ENCODE measurements at regions not wholly inside any gene's neighbourhood (a gene's known extent, or its start where the extent isn't known, plus 50 kb on each side); places are given as distances from the start of the nearest gene placed in this dataset.

GRCh38 chr15:29343229-29343628, 73.6 kb upstream of the NSMCE3 start:
- Histone ChIP-seq H3K4me3 (ENCODE audit: low read depth in 1 of 3, low read length in 3 of 3) (no peak overlapping the region), H3K27me3 (ENCODE audit: control insufficient read depth in 4 of 4, insufficient read depth in 4 of 4, low read length in 3 of 4) (no peaks in the 10 kb centered on the region), H3K27ac (ENCODE audit: low read depth in 1 of 2, low read length in 2 of 2) (no peak overlapping the region), H3K9me3 (ENCODE audit: control insufficient read depth in 4 of 4, low read length in 3 of 4) (no peaks in the 10 kb centered on the region), H3K9ac (ENCODE audit: low read depth in 1 of 2, low read length in 2 of 2) (no peak overlapping the region), H3K36me3 (ENCODE audit: control insufficient read depth in 4 of 4, insufficient read depth in 3 of 4, low read depth in 1 of 4, low read length in 3 of 4) (no peaks in the 10 kb centered on the region), H3K4me1 (ENCODE audit: control insufficient read depth in 4 of 4, insufficient read depth in 4 of 4, low read length in 3 of 4) (no peaks in the 10 kb centered on the region)
- DNase-seq (ENCODE audit: low spot score), result no peak
- no peak for TF ChIP-seq ATF3 (IDR thresholded peaks at IDR 0.05)
- no peak for TF ChIP-seq TAF1 (conservative IDR thresholded peaks at IDR 0.05)
- no peak for TF ChIP-seq ZBTB33 (IDR thresholded peaks at IDR 0.05)
- no peak for TF ChIP-seq SP1 (IDR thresholded peaks at IDR 0.05)
- no peak for TF ChIP-seq RXRA (IDR thresholded peaks at IDR 0.05)
- 90% methylated on average over 2 of the region's 2 CpGs for WGBS

- no peak for TF ChIP-seq FOXA2 (IDR thresholded peaks at IDR 0.05)
- TF ChIP-seq HNF4A (conservative IDR thresholded peaks at IDR 0.05), result no peak
- no peak for TF ChIP-seq TAF1 (conservative IDR thresholded peaks at IDR 0.05)
- TF ChIP-seq ATF3 (IDR thresholded peaks at IDR 0.05), result no peak
- TF ChIP-seq HNF4G (IDR thresholded peaks at IDR 0.05), result no peak
- TF ChIP-seq RAD21 (IDR thresholded peaks at IDR 0.05), result no peak
- no peak for TF ChIP-seq JUND (IDR thresholded peaks at IDR 0.05)
- no peak for TF ChIP-seq SP1 (IDR thresholded peaks at IDR 0.05)
- no peak for TF ChIP-seq FOXA1 (IDR thresholded peaks at IDR 0.05)
- no peak for TF ChIP-seq MAX (IDR thresholded peaks at IDR 0.05)
- no peak for TF ChIP-seq RXRA (IDR thresholded peaks at IDR 0.05)
- TF ChIP-seq GABPA (IDR thresholded peaks at IDR 0.05 in 1 of 2, conservative IDR thresholded peaks at IDR 0.05 in 1 of 2), result no peak
- no peak for TF ChIP-seq YY1 (IDR thresholded peaks at IDR 0.05)
- TF ChIP-seq EGR1 (IDR thresholded peaks at IDR 0.05; ENCODE audit: low read depth in 2 of 2), result no peak
- Histone ChIP-seq H3K4me1 (ENCODE audit: control insufficient read depth in 4 of 4, insufficient read depth in 4 of 4, low read length in 3 of 4) (no peaks in the 10 kb centered on the region), H3K9ac (ENCODE audit: low read depth in 1 of 2, low read length in 2 of 2) (no peak overlapping the region), H3K9me3 (ENCODE audit: control insufficient read depth in 4 of 4, low read length in 3 of 4) (no peaks in the 10 kb centered on the region), H3K27ac (ENCODE audit: low read depth in 1 of 2, low read length in 2 of 2) (no peak overlapping the region), H3K27me3 (ENCODE audit: control insufficient read depth in 4 of 4, insufficient read depth in 4 of 4, low read length in 3 of 4) (no peaks in the 10 kb centered on the region), H3K4me3 (ENCODE audit: low read depth in 1 of 3, low read length in 3 of 3) (no peak overlapping the region), H3K36me3 (ENCODE audit: control insufficient read depth in 4 of 4, insufficient read depth in 3 of 4, low read depth in 1 of 4, low read length in 3 of 4) (no peaks in the 10 kb centered on the region)
- WGBS, result 86% methylated on average over 8 of the region's 8 CpGs
- DNase-seq (ENCODE audit: low spot score), result no peak
These were observed 72.6 kb upstream of the NSMCE3 start for GRCh38 chr15:29342201-29342600.

GRCh38 chr15:29337156-29337959, 67.7 kb upstream of the NSMCE3 start:
- 40% methylated on average over 6 of the region's 6 CpGs for WGBS
- Histone ChIP-seq H3K9me3 (ENCODE audit: control insufficient read depth in 4 of 4, low read length in 3 of 4) (no peaks in the 10 kb centered on the region), H3K36me3 (ENCODE audit: control insufficient read depth in 4 of 4, insufficient read depth in 3 of 4, low read depth in 1 of 4, low read length in 3 of 4) (no peaks in the 10 kb centered on the region), H3K4me1 (ENCODE audit: control insufficient read depth in 4 of 4, insufficient read depth in 4 of 4, low read length in 3 of 4) (no peaks in the 10 kb centered on the region), H3K27ac (ENCODE audit: low read depth in 1 of 2, low read length in 2 of 2) (no peak overlapping the region), H3K9ac (ENCODE audit: low read depth in 1 of 2, low read length in 2 of 2) (no peak overlapping the region), H3K27me3 (ENCODE audit: control insufficient read depth in 4 of 4, insufficient read depth in 4 of 4, low read length in 3 of 4) (no peaks in the 10 kb centered on the region), H3K4me3 (ENCODE audit: low read depth in 1 of 3, low read length in 3 of 3) (no peak overlapping the region)
- no peak for TF ChIP-seq MAX (IDR thresholded peaks at IDR 0.05)
- TF ChIP-seq HNF4G (IDR thresholded peaks at IDR 0.05), result no peak
- no peak for TF ChIP-seq ZBTB33 (IDR thresholded peaks at IDR 0.05)
- TF ChIP-seq ATF3 (IDR thresholded peaks at IDR 0.05), result no peak
- TF ChIP-seq YY1 (IDR thresholded peaks at IDR 0.05), result no peak
- no peak for TF ChIP-seq NR2F2 (IDR thresholded peaks at IDR 0.05)
- no peak for TF ChIP-seq EGR1 (IDR thresholded peaks at IDR 0.05; ENCODE audit: low read depth in 2 of 2)
- no peak for TF ChIP-seq CTCF (IDR thresholded peaks at IDR 0.05; ENCODE audit: low read depth, low read length, missing input control)
- TF ChIP-seq FOXA2 (IDR thresholded peaks at IDR 0.05), result no peak
- TF ChIP-seq JUND (IDR thresholded peaks at IDR 0.05), result no peak
- no peak for TF ChIP-seq FOXA1 (IDR thresholded peaks at IDR 0.05)
- no peak for DNase-seq (ENCODE audit: low spot score)

Data from liver (tissue), 8 donors.